HepG2 (cell line): ENCODE measurements at regions not wholly inside any gene's neighbourhood (a gene's known extent, or its start where the extent isn't known, plus 50 kb on each side); places are given as distances from the start of the nearest gene placed in this dataset.
"Not testable (repeated sequence)": the region's sequence is repeated elsewhere in the genome, so short reads cannot be mapped to it uniquely, and the experiment has no call there.

Experiments
- ATAC-seq: fragments of 200-7000 bp; cut with Tn5 transposase; 3 replicates; pipeline ENCODE4 v1.9.1; 2020; ENCODE audit warnings: mild to moderate bottlenecking, moderate library complexity
- BruUV-seq: library from RNA; stranded (reverse); fragments of 400-500 nt; replicated peaks from 2 replicates; lab custom pipeline; 2021; lab: Mats Ljungman, UMichigan
- CTCF ChIA-PET: fragments of 300-600 bp; formaldehyde crosslinking; extraction: SDS; loops from one replicate; lab custom pipeline; 2021; ENCODE audit warnings: low total read pairs, inconsistent platforms, low intra/inter-chr PET ratio; lab: Yijun Ruan, JAX
- POLR2A ChIA-PET: fragments of 350-600 bp; sonication (Branson Sonifier 250); formaldehyde crosslinking; loops from one replicate; lab custom pipeline; 2020; ENCODE audit warnings: antibody characterized with exemption, inconsistent platforms; lab: Yijun Ruan, JAX
- DNase-seq: peaks from one replicate; pipeline ENCODE4 v3.0.0-alpha.2; 2015; ENCODE audit warnings: low spot score
- FAIRE-seq: peaks from 3 replicates; lab custom pipeline; 2011; peaks lifted over from hg19 to GRCh38; lab: Jason Lieb, UNC
- H2AFZ ChIP-seq: one replicate; pipeline ENCODE4 v1.6.1; 2011; ENCODE audit warnings: low read length, inconsistent platforms
- H3K27ac ChIP-seq: fragments of 300-600 bp; 3 replicates; pipeline ENCODE4 v1.8.0; 2011; ENCODE audit warnings: mixed run types, mild to moderate bottlenecking, mixed read lengths, low read length, inconsistent platforms; ENCODE audit not compliant: insufficient read depth; ENCODE audit errors: extremely low read length
- H3K27me3 ChIP-seq, 2 experiments: fragments of 200-600 bp in 1 of 2; 2 replicates in 1 of 2; 3 replicates in 1 of 2; pipeline versions ENCODE4 v1.6.0 to v1.8.0; 2011; ENCODE audit warnings: low read length in 2 of 2, mild to moderate bottlenecking in 2 of 2, moderate library complexity in 2 of 2, inconsistent platforms in 1 of 2; ENCODE audit not compliant: insufficient read depth in 2 of 2, control insufficient read depth in 1 of 2
- H3K36me3 ChIP-seq, 2 experiments: fragments of 200-600 bp in 1 of 2; replicated peaks in 1 of 2; 2 replicates in 1 of 2; 3 replicates in 1 of 2; pipeline versions ENCODE4 v1.5.1 to v1.8.0; 2011; ENCODE audit warnings: low read length in 2 of 2, inconsistent platforms in 1 of 2; ENCODE audit not compliant: insufficient read depth in 2 of 2, control insufficient read depth in 1 of 2
- H3K4me1 ChIP-seq: 2 replicates; pipeline ENCODE4 v1.5.1; 2012; ENCODE audit warnings: low read length, inconsistent platforms; ENCODE audit not compliant: insufficient read depth
- H3K4me2 ChIP-seq: 2 replicates; pipeline ENCODE4 v1.6.0; 2011; ENCODE audit warnings: low read depth, low read length, inconsistent platforms
- H3K4me3 ChIP-seq, 3 experiments: fragments of 200-600 bp in 1 of 3; sonication (generic), shearing (Covaris generic) in 1 of 3; replicated peaks in 1 of 3; 2 replicates each; pipeline ENCODE4 v1.5.1; 2011 to 2016; ENCODE audit warnings: low read length in 3 of 3, inconsistent platforms in 2 of 3, low read depth in 2 of 3, mild to moderate bottlenecking in 2 of 3, control low read depth in 1 of 3, mixed read lengths in 1 of 3; ENCODE audit not compliant: insufficient read depth in 1 of 3
- H3K79me2 ChIP-seq: one replicate; pipeline ENCODE4 v1.6.1; 2011; ENCODE audit warnings: low read length, inconsistent platforms; ENCODE audit not compliant: insufficient read depth
- H3K9ac ChIP-seq: 2 replicates; pipeline ENCODE4 v1.6.0; 2011; ENCODE audit warnings: mild to moderate bottlenecking, low read depth, low read length, inconsistent platforms; ENCODE audit not compliant: insufficient read depth
- H3K9me3 ChIP-seq: 2 replicates; pipeline ENCODE4 v1.5.1; 2012; ENCODE audit warnings: mild to moderate bottlenecking, low read length
- H4K20me1 ChIP-seq: 2 replicates; pipeline ENCODE4 v1.6.0; 2011; ENCODE audit warnings: inconsistent platforms, mild to moderate bottlenecking, low read length, moderate library complexity; ENCODE audit not compliant: insufficient read depth
- CBX2 ChIP-seq, 2 experiments: fragments of 200-600 bp in 1 of 2; sonication (generic); formaldehyde crosslinking in 1 of 2; IDR thresholded peaks; 2 replicates each; pipeline versions ENCODE4 v1.7.0 to v1.8.1; 2018 to 2022; ENCODE audit warnings: low read depth in 2 of 2, low read length in 1 of 2, mild to moderate bottlenecking in 1 of 2, missing genetic modification reagents in 1 of 2
- CBX5 ChIP-seq: sonication (generic); formaldehyde crosslinking; IDR thresholded peaks from 2 replicates; pipeline ENCODE4 v1.4.0; 2020; ENCODE audit warnings: missing genetic modification reagents, borderline replicate concordance
- CEBPB ChIP-seq: IDR thresholded peaks from 2 replicates; pipeline ENCODE4 v1.6.1; 2011; ENCODE audit warnings: low read depth, low read length, improper control_type of control experiment, borderline replicate concordance
- RFX1 ChIP-seq: fragments of 450-650 bp; IDR thresholded peaks from 2 replicates; pipeline ENCODE4 v1.6.1; 2017
- ZNF552 ChIP-seq: sonication (generic); formaldehyde crosslinking; IDR thresholded peaks from 2 replicates; pipeline ENCODE4 v1.9.0; 2022; ENCODE audit warnings: missing genetic modification reagents, mild to moderate bottlenecking, borderline replicate concordance
- WGBS: methylation state at CpG from one replicate; pipeline ENCODE4 v1.1.6; 2017; ENCODE audit warnings: low lambda C conversion rate; 5-methylcytosine and 5-hydroxymethylcytosine counted together
- in situ Hi-C: cut with HindIII; loops from 2 replicates; pipeline ENCODE4 v1.10.0; 2017; ENCODE audit warnings: low pct_unique_long_range_greater_than_20kb; ENCODE audit not compliant: extremely low pct_ligation_motif_present
- intact Hi-C: fragments of 100-400 bp; cut with micrococcal nuclease; formaldehyde crosslinking; loops from one replicate; pipeline ENCODE4 v1.10.0; 2022; ENCODE audit not compliant: unreplicated experiment
- TF ChIP-seq, protein P1 (sequence below), 2 experiments: fragments of 450-650 bp in 1 of 2; sonication (generic) in 1 of 2; formaldehyde crosslinking; IDR thresholded peaks; 2 replicates each; pipeline versions ENCODE4 v1.5.0 to v1.8.0; 2020 to 2022; ENCODE audit warnings: mild to moderate bottlenecking in 1 of 2, missing genetic modification reagents in 1 of 2
- TF ChIP-seq, protein P2 (sequence below): sonication (generic); formaldehyde crosslinking; IDR thresholded peaks from 2 replicates; pipeline ENCODE4 v1.4.0; 2020; ENCODE audit warnings: missing genetic modification reagents

DNA sequence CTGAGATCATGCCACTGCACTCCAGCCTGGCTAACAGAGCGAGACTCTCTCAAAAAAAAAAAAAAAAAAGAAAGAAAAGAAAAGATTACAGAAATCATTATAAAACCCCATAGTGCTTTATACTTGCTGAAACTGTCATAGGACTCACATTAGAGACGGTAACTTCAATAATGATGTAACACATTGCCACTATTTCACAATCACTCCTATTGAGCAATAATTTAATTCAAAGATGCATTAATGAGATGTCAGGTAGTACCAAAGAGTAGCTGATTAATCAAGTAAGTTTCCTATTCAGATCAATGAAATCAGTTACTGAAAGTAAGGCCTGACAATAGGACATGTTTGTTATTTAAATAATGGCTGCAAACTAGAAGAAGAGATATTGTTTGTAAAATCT lies 751.5 kb upstream of the ALG10B start:
- no peaks in the 10 kb centered on the region for H3K36me3 ChIP-seq
- H3K27me3 ChIP-seq = no peaks in the 10 kb centered on the region
- CTCF ChIA-PET = no interaction called here
- in situ Hi-C loops (no loop called here), intact Hi-C loops (no loop called here)
- no peaks in the 10 kb centered on the region for H3K4me1 ChIP-seq
- H3K4me3 ChIP-seq = no peak overlapping the region
- H3K79me2 ChIP-seq = no peaks in the 10 kb centered on the region
- FAIRE-seq = no peak
- 25% methylated on average over 2 of the region's 2 CpGs for WGBS
- TF ChIP-seq, protein P1, sequence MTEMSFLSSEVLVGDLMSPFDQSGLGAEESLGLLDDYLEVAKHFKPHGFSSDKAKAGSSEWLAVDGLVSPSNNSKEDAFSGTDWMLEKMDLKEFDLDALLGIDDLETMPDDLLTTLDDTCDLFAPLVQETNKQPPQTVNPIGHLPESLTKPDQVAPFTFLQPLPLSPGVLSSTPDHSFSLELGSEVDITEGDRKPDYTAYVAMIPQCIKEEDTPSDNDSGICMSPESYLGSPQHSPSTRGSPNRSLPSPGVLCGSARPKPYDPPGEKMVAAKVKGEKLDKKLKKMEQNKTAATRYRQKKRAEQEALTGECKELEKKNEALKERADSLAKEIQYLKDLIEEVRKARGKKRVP (CRISPR knock-in tag; IDR thresholded peaks at IDR 0.05) = no peak
- TF ChIP-seq RFX1 = no peak
- TF ChIP-seq, protein P2, sequence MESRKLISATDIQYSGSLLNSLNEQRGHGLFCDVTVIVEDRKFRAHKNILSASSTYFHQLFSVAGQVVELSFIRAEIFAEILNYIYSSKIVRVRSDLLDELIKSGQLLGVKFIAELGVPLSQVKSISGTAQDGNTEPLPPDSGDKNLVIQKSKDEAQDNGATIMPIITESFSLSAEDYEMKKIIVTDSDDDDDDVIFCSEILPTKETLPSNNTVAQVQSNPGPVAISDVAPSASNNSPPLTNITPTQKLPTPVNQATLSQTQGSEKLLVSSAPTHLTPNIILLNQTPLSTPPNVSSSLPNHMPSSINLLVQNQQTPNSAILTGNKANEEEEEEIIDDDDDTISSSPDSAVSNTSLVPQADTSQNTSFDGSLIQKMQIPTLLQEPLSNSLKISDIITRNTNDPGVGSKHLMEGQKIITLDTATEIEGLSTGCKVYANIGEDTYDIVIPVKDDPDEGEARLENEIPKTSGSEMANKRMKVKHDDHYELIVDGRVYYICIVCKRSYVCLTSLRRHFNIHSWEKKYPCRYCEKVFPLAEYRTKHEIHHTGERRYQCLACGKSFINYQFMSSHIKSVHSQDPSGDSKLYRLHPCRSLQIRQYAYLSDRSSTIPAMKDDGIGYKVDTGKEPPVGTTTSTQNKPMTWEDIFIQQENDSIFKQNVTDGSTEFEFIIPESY (CRISPR knock-in tag) = no peak
- TF ChIP-seq CBX5 = no peak
- peak; percentile 86 for TF ChIP-seq CEBPB
- TF ChIP-seq ZNF552 = no peak
- no peak for TF ChIP-seq CBX2 (IDR thresholded peaks at IDR 0.05; ENCODE audit: low read depth, low read length)
- no peak for TF ChIP-seq CBX2 (CRISPR knock-in tag; IDR thresholded peaks at IDR 0.05; ENCODE audit: low read depth)
- peaks cover 51% of the 10 kb centered on the region for H3K9me3 ChIP-seq
- H3K27ac ChIP-seq = no peak overlapping the region
- POLR2A ChIA-PET = no interaction called here
- DNase-seq = no peak
- H4K20me1 ChIP-seq = no peaks in the 10 kb centered on the region
- no peak overlapping the region for H3K9ac ChIP-seq
- BruUV-seq = no TSS peak
- no peak overlapping the region for H3K4me2 ChIP-seq
- no peak overlapping the region for H2AFZ ChIP-seq
- ATAC-seq = no peak

- CTCF ChIA-PET, H3K9ac ChIP-seq, ATAC-seq, BruUV-seq, H3K27ac ChIP-seq, FAIRE-seq, DNase-seq, POLR2A ChIA-PET, H3K4me2 ChIP-seq, H2AFZ ChIP-seq, in situ Hi-C loops, intact Hi-C loops, H3K4me3 ChIP-seq, H3K4me1 ChIP-seq, H4K20me1 ChIP-seq, H3K79me2 ChIP-seq, H3K27me3 ChIP-seq, H3K36me3 ChIP-seq: not testable (repeated sequence)
- H3K9me3 ChIP-seq = peaks cover 43% of the 10 kb centered on the region
- WGBS = 27% methylated on average over 2 of the region's 2 CpGs
These were observed 746.0 kb upstream of the ALG10B start for GRCh38 chr12:37570547-37570946.
